Spleen (tissue), 7 donors: ENCODE measurements at regions not wholly inside any gene's neighbourhood (a gene's known extent, or its start where the extent isn't known, plus 50 kb on each side); places are given as distances from the start of the nearest gene placed in this dataset.

Experiments
- CTCF ChIP-seq, 11 experiments: fragments of 200-600 bp in 7 of 11; fragments of 450-650 bp in 4 of 11; sonication (generic) in 4 of 11; IDR thresholded peaks in 8 of 11; conservative IDR thresholded peaks in 3 of 11; 1 replicate in 7 of 11; 2 replicates in 4 of 11; pipeline versions ENCODE4 v1.4.0 to v1.8.0; 2016 to 2021; ENCODE audit warnings: antibody characterized with exemption in 11 of 11, inconsistent platforms in 4 of 11, mild to moderate bottlenecking in 1 of 11
- POLR2A ChIP-seq, 3 donors: fragments of 450-650 bp; IDR thresholded peaks; one replicate each; pipeline ENCODE4 v1.5.1; 2017; ENCODE audit warnings: antibody characterized with exemption in 3 of 3, mild to moderate bottlenecking in 1 of 3
- POLR2AphosphoS5 ChIP-seq, 3 donors: sonication (generic); formaldehyde crosslinking; IDR thresholded peaks; one replicate each; pipeline ENCODE4 v1.5.1; 2017; ENCODE audit warnings: antibody characterized with exemption in 3 of 3
- donor health status: DM: no; HTN: no; CAD: no; lungs with moderate emphysema.
- donor health status: DM: no; HTN: no; CAD: no.
- donor health status: DM: no; HTN: no; CAD: no.

GRCh38 chr15:96648866-96649265 lies 318.4 kb downstream of the NR2F2 start:
- no peak for TF ChIP-seq POLR2AphosphoS5 (IDR thresholded peaks at IDR 0.05)
- no peak for TF ChIP-seq POLR2A (IDR thresholded peaks at IDR 0.05)
- TF ChIP-seq CTCF (IDR thresholded peaks at IDR 0.05 in 8 of 11, conservative IDR thresholded peaks at IDR 0.05 in 3 of 11) = no peak
